ENCODE measurements at regions not wholly inside any gene's neighbourhood (a gene's known extent, or its start where the extent isn't known, plus 50 kb on each side); places are given as distances from the start of the nearest gene placed in this dataset.

DNA sequence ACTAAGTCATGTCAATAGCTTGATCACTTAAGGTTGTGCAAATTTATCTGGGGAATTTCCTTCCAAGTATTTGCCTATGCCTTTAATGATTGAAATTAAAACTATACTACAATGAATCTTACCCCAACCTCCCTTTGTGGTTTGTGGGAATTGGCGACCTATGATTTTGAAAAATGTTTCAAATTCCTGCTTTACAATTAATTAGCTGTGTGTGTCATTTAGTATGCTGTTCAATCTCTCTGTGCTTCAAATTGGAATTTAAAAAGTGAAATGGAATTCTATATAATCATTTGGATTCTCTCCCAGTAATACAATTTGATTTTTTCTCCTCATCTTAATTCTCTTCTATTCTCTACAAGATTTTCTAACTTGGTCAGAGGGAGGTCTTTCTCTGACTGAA, 2319.5 kb downstream of the ARAP2 start:
- DNase-seq (no peak), FAIRE-seq (no peak)
- intact Hi-C loops (cut with DNase I) = no loop called here
- Histone ChIP-seq H3K9ac (ENCODE audit: low read length in 3 of 3) (no peak overlapping the region), H3K36me3 (ENCODE audit: control insufficient read depth in 2 of 3, insufficient read depth in 3 of 3, low read length in 3 of 3) (no peaks in the 10 kb centered on the region), H3K4me3 (ENCODE audit: low read length in 3 of 3) (no peak overlapping the region), H3K27ac (ENCODE audit: low read depth in 2 of 2, low read length in 2 of 2) (no peak overlapping the region), H3K27me3 (ENCODE audit: control insufficient read depth, insufficient read depth, low read length) (no peaks in the 10 kb centered on the region), H3K9me3 (ENCODE audit: control insufficient read depth in 2 of 3, insufficient read depth in 1 of 3, low read length in 3 of 3) (no peaks in the 10 kb centered on the region), H3K4me1 (ENCODE audit: control insufficient read depth in 2 of 3, insufficient read depth in 2 of 3, low read depth in 1 of 3, low read length in 3 of 3) (no peaks in the 10 kb centered on the region)
- TF ChIP-seq, protein P1, sequence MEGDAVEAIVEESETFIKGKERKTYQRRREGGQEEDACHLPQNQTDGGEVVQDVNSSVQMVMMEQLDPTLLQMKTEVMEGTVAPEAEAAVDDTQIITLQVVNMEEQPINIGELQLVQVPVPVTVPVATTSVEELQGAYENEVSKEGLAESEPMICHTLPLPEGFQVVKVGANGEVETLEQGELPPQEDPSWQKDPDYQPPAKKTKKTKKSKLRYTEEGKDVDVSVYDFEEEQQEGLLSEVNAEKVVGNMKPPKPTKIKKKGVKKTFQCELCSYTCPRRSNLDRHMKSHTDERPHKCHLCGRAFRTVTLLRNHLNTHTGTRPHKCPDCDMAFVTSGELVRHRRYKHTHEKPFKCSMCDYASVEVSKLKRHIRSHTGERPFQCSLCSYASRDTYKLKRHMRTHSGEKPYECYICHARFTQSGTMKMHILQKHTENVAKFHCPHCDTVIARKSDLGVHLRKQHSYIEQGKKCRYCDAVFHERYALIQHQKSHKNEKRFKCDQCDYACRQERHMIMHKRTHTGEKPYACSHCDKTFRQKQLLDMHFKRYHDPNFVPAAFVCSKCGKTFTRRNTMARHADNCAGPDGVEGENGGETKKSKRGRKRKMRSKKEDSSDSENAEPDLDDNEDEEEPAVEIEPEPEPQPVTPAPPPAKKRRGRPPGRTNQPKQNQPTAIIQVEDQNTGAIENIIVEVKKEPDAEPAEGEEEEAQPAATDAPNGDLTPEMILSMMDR (IDR thresholded peaks at IDR 0.05; ENCODE audit: borderline replicate concordance, extremely low read depth, insufficient read depth) = no peak

DNA sequence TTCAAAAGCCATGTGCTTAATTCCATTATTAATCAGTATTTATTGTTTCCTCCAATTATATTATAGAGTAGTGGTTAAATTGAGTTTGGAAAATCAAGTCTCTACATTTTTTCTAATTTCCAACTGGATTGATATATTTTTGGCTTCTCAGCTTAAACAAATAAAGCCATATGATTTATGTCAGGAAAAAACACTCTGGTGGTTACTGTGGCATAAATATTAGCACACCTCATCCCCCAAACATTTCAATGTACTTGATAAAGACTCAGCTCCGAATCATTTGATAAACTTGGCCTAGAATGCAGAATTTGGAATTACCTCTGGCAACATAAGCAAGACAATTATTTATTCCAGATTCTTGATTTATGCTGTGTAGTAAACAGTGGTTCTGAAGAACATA, 2313.8 kb downstream of the ARAP2 start:
- Histone ChIP-seq H3K27me3 (ENCODE audit: control insufficient read depth, insufficient read depth, low read length) (no peaks in the 10 kb centered on the region), H3K4me3 (ENCODE audit: low read length in 3 of 3) (no peak overlapping the region), H3K36me3 (ENCODE audit: control insufficient read depth in 2 of 3, insufficient read depth in 3 of 3, low read length in 3 of 3) (no peaks in the 10 kb centered on the region), H3K9me3 (ENCODE audit: control insufficient read depth in 2 of 3, insufficient read depth in 1 of 3, low read length in 3 of 3) (no peaks in the 10 kb centered on the region), H3K4me1 (ENCODE audit: control insufficient read depth in 2 of 3, insufficient read depth in 2 of 3, low read depth in 1 of 3, low read length in 3 of 3) (no peaks in the 10 kb centered on the region), H3K27ac (ENCODE audit: low read depth in 2 of 2, low read length in 2 of 2) (no peak overlapping the region), H3K9ac (ENCODE audit: low read length in 3 of 3) (no peak overlapping the region)
- TF ChIP-seq, protein P1 (IDR thresholded peaks at IDR 0.05; ENCODE audit: borderline replicate concordance, extremely low read depth, insufficient read depth) = no peak
- DNase-seq (no peak), FAIRE-seq (no peak)
- intact Hi-C loops (cut with DNase I) = no loop called here

DNA sequence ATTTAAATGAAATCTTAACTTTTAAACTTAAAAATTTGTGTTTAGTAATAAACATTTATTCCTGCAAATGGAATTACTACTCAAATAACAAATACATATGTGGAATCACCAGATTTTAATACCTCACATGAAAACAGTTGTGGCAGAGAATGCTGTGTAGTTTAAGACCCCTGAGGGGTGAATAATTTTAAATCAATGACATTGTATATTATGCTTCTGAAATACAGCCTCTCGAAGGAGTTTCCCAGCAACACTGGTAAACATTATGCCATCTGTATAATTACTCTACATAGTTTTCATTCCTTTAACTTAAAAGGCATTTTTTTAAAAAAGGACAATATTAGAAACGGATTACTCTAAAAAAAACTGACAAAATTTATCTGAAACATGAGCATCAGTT, 2313.3 kb downstream of the ARAP2 start:
- Histone ChIP-seq H3K4me3 (ENCODE audit: low read length in 3 of 3) (no peak overlapping the region), H3K27ac (ENCODE audit: low read depth in 2 of 2, low read length in 2 of 2) (no peak overlapping the region), H3K9ac (ENCODE audit: low read length in 3 of 3) (no peak overlapping the region), H3K4me1 (ENCODE audit: control insufficient read depth in 2 of 3, insufficient read depth in 2 of 3, low read depth in 1 of 3, low read length in 3 of 3) (no peaks in the 10 kb centered on the region), H3K36me3 (ENCODE audit: control insufficient read depth in 2 of 3, insufficient read depth in 3 of 3, low read length in 3 of 3) (no peaks in the 10 kb centered on the region), H3K9me3 (ENCODE audit: control insufficient read depth in 2 of 3, insufficient read depth in 1 of 3, low read length in 3 of 3) (no peaks in the 10 kb centered on the region), H3K27me3 (ENCODE audit: control insufficient read depth, insufficient read depth, low read length) (no peaks in the 10 kb centered on the region)
- FAIRE-seq = no peak
- TF ChIP-seq, protein P1 (IDR thresholded peaks at IDR 0.05; ENCODE audit: borderline replicate concordance, extremely low read depth, insufficient read depth) = no peak
- DNase-seq = no peak
- intact Hi-C loops (cut with DNase I) = no loop called here

DNA sequence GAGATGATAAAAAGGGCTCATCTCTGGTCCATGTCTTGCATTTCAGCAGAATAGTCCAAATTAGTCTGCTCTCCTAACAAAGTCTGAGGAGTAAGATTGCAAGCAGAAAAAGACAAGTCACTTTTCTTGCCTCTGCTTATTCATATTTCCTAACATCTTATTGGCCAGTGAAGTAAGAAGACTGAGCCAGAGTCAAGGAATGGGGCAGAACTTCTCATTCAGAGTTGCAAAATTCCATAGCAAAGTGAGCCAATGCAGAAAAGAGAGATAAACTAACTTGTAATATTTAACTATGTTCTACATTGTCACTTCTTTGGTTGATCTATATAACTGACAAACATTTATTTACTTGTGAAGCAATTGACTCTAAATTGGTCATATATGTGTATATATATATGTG, 2304.0 kb downstream of the ARAP2 start:
- no peak overlapping the region for H3K9ac ChIP-seq (ENCODE audit: low read length in 3 of 3)
- FAIRE-seq (no peak), DNase-seq (no peak)
- no peaks in the 10 kb centered on the region for H3K9me3 ChIP-seq (ENCODE audit: control insufficient read depth in 2 of 3, insufficient read depth in 1 of 3, low read length in 3 of 3)
- no peaks in the 10 kb centered on the region for H3K4me1 ChIP-seq (ENCODE audit: control insufficient read depth in 2 of 3, insufficient read depth in 2 of 3, low read depth in 1 of 3, low read length in 3 of 3)
- no peaks in the 10 kb centered on the region for H3K36me3 ChIP-seq (ENCODE audit: control insufficient read depth in 2 of 3, insufficient read depth in 3 of 3, low read length in 3 of 3)
- H3K4me3 ChIP-seq (ENCODE audit: low read length in 3 of 3) = no peak overlapping the region
- no peak overlapping the region for H3K27ac ChIP-seq (ENCODE audit: low read depth in 2 of 2, low read length in 2 of 2)
- TF ChIP-seq, protein P1 (IDR thresholded peaks at IDR 0.05; ENCODE audit: borderline replicate concordance, extremely low read depth, insufficient read depth) = no peak
- intact Hi-C loops (cut with DNase I) = no loop called here
- no peaks in the 10 kb centered on the region for H3K27me3 ChIP-seq (ENCODE audit: control insufficient read depth, insufficient read depth, low read length)

Measured in kidney (tissue), 13 donors.